Keratinocyte (primary cell): ENCODE measurements at regions not wholly inside any gene's neighbourhood (a gene's known extent, or its start where the extent isn't known, plus 50 kb on each side); places are given as distances from the start of the nearest gene placed in this dataset.

ENCODE experiments used
- CTCF ChIP-seq, 3 experiments: IDR thresholded peaks in 1 of 3; conservative IDR thresholded peaks in 1 of 3; optimal IDR thresholded peaks in 1 of 3; 2 replicates in 2 of 3; 3 replicates in 1 of 3; pipeline versions ENCODE3 to v1.5.1; 2011; ENCODE audit warnings: low read length in 3 of 3, mild to moderate bottlenecking in 3 of 3, moderate library complexity in 2 of 3, control low read depth in 1 of 3, inconsistent platforms in 1 of 3; ENCODE audit not compliant: insufficient read depth in 2 of 3; ENCODE audit errors: extremely low read depth in 1 of 3
- EZH2 ChIP-seq: IDR thresholded peaks from one replicate; pipeline ENCODE4 v1.6.1; 2012; ENCODE audit warnings: inconsistent platforms, mild to moderate bottlenecking, low read length, moderate library complexity

- TF ChIP-seq CTCF (optimal IDR thresholded peaks at IDR 0.05 in 1 of 3, IDR thresholded peaks at IDR 0.05 in 1 of 3, conservative IDR thresholded peaks at IDR 0.05 in 1 of 3; ENCODE audit: extremely low read depth in 1 of 3, insufficient read depth in 2 of 3, low read length in 3 of 3): no peak
- TF ChIP-seq EZH2: no peak
Measured at GRCh38 chr13:44051918-44052675, 172.4 kb downstream of the LACC1 start.
